ENCODE measurements at regions not wholly inside any gene's neighbourhood (a gene's known extent, or its start where the extent isn't known, plus 50 kb on each side); places are given as distances from the start of the nearest gene placed in this dataset.
"Not testable (repeated sequence)": the region's sequence is repeated elsewhere in the genome, so short reads cannot be mapped to it uniquely, and the experiment has no call there.

DNA sequence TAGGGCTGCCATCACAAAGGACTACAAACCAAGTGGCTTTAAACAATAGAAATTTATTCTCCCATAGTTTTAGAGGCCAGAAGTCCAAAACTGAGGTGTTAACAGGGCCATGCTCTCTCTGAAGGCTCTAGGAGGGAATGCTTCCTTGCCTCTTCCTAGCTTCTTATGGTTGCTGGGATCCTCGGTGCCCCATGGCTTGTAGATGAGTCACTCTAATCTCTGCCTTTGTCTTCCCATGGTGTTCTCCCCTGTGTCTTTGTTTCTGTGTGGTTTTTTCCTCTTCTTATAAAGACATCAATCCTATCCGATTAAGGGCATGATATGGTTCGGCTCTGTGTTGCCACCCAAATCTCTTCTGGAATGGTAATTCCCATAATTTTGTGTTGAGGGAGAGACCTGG, 178.8 kb upstream of the NREP start:
- no peak for DNase-seq

DNA sequence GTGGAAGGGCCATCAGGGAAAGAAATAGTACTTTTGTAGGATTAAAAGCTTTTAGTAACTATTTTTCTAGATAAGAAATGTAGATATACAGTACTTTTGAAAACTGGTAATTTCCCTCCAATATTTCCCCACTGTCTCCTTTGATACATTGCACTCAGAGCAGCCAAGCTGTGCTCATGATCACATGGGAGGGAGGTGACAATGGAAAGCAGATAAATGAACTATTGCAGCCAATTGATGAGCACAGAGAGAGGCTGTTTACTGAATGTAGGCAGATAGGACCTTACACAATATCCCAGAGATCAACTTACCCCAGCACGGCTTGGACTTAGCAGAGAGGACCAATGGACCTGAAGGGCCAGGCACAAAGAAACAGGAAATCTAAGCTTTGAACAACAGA, 178.0 kb upstream of the NREP start:
- no peak for DNase-seq

DNA sequence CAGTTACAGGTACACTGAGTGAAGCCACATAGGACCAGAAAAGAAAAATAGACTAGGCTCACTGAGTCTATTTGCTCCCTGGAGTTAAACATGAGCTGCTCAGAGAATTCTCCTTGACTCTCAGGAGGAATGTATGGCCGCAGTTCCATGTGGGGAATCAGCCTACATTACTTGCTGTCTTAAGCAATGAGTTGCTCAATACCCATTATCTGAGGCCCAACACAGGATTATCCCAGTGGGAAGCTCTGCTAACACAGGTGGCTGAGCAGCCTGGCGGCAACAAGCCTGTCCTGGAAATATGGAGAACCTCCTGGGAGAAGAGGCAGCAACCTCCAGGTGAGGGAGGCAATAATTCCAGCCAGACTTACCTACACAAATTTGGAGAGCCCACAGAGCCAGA, 177.5 kb upstream of the NREP start:
- no peak for DNase-seq

DNA sequence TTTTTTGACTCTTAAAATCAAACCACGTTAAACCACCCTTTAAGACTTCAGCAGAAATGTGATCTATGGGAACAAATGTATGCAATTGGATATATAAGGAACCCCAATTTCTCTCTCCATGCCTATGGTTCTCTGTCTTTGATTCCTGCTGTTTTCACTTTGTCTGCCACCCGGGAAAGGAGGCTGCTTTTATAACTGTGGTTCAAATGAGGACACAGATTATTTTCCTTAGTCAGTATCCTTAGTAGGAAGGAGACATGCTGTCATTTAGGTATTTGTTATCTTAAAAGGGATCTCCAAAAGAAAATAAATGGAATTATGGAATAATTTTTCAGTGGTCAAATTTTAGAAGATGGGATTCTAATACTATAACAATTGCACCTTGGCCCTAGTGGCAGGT, 176.1 kb upstream of the NREP start:
- no peak for DNase-seq

DNA sequence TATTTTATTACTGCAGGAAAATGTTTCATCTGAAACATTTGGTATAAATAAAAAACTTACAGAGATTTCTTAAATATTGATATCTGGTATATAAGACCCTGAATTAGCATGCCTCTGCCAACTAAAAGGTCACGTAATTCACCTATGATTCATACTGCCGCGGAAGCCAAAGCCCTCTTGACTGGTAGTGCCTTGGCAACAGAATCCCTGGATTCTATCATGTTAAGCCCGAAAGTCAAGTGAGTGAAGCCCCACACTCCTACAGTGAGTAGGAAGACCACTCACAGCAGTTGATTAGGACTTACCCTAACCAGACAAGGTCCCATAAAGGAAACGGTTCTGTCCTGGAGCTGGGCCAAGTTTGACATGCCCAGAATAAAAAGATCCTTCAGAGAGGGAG, 175.6 kb upstream of the NREP start:
- DNase-seq: no peak

DNA sequence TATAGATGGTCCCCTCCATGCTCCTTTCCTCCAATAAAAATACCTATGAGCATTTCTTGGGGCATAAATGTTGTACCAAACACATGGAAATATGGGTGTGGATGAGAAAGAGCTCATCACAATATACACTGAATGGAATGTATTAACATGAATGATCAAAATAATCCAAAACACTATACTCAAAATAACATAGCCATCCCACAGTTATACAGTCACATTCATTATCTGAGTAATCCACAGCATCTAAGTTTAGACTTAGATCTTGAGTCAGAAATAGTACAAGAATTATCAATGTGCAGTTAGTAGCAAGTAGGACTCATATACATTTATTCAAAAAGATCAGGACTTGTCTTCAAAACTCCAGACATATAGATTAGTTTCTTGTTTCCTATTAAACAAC, 175.2 kb upstream of the NREP start:
- DNase-seq: no peak

DNA sequence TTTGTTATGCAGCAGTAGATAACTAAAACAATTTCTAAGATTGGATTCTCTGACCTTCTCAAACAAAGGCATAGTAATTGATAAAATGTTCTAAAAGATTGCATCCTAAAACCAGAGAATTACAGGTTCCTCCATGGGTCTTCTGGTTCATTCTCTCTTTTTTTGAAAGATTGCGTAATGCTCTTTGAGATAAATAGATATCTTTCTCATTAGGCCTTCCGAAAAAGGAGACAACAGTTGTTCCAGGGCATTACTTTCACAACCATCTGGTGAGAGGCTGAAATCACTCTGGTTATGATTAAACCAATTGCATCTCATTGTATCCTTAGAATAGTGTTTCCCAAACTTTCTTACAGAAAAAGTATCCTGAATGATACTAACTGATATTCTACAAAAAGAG, 174.7 kb upstream of the NREP start:
- no peak for DNase-seq

DNA sequence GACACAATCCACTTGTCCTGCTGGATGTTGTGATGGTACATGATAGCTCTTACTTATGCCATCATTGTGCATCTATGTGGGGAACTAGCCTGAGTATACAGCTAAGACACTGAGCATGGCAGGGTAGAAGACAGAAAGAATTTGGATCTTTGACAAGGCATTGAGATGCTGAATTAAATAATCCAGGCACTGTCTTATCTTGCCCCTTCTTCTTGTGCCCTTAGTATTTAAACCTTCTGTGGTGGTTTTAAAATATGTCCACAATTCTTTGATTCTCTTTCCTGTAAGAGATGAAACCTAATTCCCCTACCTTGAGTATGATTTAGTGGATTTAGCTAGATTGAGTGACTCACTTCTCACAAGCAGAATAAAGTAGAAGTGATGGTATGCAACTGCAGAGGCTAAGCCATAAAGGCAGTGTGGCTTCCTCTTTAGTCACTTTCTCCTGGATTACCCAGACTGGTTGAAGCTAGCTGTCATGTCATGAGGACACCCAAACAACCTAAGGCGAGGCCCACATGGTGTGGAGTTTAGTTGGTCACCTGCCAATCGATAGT, 174.0 kb upstream of the NREP start:
- DNase-seq: no peak

DNA sequence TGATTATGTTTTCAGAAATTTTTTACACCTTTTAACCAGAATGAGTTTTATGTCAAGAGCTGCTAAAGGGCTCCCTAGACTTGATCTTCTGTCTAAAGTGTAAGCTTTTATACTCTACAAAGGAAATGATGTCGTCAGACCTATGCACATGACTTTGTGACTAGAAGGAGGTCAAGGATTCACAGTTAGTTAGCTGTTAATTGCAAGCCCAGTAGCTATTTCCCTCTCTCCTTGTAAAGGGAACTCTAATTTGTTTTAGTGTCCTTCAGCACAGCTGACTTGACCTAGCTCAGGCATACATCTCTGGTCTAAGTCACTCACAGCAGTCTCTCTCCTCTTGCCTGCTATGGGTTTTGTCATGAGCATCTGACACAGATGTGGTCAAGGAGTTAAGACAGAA, 173.5 kb upstream of the NREP start:
- DNase-seq: no peak

DNA sequence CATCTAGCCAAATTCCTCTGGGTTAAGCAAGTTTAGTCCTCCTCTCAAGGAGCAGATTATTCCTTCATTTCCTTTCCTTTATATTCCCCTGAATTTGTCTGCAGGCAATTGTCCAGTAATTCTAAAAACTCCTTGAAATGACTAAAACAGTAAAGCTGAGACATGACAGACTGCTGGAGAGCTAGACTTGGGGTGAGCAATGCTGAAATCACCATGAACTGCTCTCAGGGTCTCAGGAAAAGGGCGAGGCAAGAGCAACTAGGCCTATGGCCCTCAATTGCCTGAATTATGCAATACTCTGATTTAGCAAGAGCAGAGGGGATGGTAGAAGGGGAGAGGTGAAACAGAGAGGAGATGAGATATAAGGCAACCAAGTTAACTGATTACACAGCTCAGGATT, 172.9 kb upstream of the NREP start:
- DNase-seq: no peak

DNA sequence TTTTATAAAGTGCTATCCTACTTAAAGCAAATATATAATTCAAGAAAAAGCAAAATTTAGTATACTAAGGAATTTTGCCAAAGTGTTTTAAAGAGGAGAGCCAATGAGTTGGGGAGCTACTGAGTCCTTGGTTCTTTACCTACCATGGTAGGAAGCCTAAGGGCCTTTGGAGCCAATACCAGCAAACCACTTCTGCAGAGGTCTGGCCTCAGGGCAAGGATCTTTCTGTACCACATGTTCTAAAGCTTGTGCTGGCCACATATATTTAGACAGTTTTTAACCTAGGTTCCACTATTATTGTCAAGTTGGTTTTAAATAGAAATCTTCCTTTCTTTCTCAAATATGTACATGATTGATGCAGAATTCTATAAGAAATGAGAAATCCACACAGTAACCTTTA, 172.3 kb upstream of the NREP start:
- no peak for DNase-seq

DNA sequence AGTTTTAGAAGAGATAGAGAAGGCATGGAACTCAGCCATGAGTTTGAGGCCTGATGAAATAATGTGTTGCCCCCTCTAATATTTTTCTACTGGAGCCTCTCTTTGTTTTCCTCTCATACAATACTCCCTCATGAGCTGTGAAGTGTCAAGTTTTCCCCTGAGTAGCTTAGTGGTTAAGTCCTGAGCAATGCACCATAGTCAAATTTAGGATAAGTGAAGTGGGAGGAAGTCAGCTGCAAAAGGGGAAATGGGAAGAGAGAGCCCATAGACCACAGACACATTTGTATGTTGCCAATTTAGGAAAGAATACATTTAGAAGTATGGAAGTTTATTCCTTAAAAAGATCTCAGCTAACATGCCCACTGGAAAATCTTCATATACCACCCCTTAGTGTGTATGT, 171.5 kb upstream of the NREP start:
- no peak for DNase-seq

DNA sequence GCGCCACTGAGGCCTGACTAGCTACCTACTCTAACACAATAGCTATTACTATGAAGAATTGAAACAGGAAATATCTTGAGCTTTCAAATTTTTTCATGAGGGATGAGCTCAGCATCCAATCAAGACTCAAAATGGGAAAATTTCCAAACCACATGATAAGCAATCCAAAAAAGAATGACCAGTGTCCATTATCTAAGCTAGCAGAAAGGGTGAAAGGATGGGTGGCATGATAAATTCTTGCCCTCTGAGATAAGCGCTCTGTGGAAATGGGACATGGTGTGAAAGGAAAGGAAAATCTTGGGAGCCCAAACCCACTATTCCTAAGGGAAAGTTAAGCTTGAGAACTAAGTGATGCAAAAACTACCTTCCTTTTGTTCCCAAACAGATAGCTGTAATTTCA, 170.2 kb upstream of the NREP start:
- DNase-seq: no peak

DNA sequence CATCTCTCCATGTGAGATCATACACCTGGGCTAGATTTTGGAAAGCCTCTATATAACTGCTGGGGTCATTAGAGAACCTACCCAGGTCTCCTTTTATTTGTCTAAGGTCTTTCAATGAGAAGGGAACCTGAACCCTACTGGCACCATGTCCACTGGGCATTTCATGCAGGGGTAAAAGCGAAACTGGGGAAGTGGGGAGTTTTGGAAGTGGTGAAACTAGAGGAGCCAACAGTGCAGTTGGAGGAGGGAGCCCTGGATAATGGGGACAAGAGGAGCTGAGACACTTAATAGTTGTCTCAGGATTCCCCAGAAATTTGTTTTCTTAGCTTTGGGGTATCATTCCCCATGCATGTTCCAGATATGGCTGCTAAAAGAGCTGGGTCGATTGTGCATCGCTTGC, 169.0 kb upstream of the NREP start:
- no peak for DNase-seq

DNA sequence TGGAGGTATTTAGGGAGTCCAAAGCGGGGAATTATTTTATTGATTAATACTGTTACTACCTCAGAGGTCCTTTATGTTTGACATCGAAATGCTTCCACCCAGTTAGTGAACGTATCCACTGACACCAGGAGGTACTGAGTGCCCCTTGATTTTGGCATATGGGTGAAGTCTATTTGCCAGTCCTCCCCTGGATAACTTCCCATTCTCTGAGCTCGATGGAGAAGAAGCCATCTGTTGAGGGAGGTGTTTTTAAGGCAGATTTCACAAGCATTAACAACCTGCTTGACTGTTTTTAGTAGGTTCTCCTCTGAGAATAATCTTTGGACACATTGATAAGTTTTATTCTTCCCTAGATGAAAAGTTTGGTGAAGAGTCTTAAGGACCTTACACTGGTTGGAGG, 165.3 kb upstream of the NREP start:
- DNase-seq: no peak

DNA sequence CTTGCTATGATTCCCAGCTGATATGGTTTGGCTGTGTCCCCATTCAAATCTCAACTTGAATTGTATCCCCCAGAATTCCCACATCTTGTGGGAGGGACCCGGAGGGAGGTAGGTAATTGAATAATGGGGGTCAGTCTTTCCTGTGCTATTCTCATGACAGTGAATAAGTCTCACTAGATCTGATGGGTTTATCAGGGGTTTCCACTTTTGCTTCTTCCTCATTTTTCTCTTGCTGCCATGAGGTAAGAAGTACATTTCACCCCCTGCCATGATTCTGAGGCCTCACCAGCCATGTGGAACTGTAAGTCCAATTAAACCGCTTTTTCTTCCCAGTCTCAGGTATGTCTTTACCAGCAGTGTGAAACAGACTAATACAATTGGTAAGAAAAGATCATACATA, 164.7 kb upstream of the NREP start:
- DNase-seq: not testable (repeated sequence)

DNA sequence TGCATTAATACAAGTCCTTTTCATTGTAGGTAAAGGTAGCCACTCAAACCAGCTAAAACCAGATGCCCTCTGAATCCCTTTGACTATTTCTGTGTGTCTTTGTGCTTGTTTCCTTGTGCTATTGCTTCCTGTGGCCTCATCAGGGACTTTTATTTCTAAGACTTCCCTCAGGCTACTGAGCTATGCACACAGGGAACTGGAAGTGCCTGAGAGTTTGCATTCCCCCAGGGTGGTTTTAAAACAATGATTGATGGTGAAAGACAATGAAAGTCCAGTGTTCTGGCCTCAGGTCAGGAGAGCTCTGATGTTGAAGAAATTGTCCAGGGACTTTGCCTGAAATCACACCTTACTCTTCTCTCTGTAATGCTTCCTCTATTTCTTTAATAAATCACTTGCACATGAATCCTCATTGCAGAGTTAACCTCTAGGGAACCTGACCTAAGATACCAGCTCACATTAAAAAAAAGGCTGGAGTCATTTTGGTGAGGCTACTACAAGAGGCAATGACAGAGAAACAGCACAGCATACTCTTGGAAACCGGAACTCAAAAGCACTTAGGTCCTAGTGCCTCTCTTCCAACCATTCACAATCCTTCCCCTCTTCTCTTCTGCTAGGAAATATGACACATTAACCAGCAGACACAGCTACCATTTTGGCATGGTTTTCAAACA, 158.1 kb upstream of the NREP start:
- DNase-seq: no peak

DNA sequence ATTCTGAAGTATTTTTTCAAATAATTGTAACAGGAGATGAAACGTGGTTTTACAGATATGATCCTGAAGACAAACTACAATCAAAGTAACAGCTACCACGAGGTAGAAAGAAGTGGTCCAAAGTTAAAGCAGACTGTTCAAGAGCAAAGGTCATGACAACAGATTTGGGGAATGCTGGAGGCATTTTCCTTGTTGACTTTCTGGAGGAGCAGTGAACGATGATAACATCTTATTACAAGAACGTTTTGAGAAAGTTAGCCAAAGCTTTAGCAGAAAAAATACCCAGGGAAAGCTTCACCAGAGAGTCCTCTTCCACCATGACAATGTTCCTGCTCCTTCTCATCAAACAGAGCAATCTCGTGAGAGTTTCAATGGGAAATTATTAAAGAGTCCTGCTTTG, 145.4 kb upstream of the NREP start:
- DNase-seq: no peak

DNA sequence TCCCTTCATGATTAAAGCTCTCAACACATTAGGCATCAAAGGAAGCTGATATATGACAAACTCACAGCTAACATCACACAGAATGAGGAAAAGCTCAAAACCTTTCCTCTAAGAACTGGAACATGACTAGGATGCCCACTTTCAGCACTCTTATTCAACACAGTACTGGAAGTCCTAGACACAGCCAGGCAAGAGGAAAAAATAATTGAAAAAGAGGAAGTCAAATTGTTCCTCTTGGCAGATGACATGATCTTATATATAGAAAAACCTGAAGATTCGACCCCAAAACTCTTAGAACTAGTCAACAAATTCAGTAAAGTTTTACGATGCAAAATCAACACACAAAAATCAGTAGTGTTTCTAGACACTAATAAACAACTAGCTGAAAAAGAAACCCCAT, 144.3 kb upstream of the NREP start:
- DNase-seq: no peak

DNA sequence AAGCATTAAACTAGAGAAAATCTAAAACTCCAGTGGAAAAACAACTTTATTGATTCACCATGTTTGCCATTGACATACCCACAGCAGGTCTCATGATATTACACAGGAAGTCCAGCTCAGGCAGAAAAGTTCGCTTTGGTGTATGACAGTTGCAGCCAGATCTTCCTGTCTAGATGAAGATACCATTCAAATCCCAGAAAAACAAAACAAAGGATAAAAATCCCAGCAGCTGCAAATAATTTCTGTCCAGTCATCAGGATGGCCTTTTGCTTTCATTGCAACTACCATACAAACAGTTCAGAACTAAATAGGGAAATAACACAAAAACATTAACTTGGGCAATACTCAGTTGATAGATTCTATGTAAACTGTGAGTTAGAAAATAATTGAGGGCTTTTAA, 136.0 kb upstream of the NREP start:
- no peak for DNase-seq

DNA sequence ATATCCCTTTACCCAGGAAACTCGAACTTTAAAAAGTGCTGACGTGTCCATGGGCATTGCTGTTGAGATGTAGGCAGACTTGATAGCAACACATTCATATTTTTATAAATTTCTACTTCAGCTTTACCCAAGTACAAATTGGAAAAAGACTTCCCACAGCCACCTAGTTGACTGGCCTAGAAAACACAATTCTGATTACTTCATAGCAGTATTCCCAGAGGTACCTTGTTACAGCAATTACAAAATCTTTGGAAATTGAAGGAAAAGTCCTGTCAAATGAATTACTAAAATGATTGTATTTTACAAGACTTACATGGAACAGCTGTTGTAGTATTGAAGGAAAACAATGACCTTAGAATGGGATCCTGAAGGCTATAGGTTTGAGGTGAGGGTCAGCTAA, 130.7 kb upstream of the NREP start:
- no peak for DNase-seq

DNA sequence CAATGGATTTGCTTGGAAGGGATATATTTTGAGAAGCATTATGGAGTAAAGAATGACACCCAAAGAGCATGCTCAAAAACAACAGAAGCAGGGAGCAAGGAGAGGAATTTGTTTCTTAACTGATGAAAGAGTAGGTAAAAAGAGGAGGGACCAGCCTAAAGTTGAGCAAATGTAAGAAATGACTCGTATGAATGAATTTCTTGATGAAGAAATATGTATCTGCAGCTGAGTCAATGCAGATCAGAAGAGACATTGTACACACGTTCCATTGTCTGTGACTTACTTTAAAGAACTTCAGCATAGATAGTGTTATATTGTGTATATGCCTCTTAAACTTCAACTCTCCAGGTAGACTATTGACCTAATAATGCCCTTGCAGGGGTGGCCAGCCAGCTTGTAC, 112.7 kb upstream of the NREP start:
- DNase-seq: no peak

DNA sequence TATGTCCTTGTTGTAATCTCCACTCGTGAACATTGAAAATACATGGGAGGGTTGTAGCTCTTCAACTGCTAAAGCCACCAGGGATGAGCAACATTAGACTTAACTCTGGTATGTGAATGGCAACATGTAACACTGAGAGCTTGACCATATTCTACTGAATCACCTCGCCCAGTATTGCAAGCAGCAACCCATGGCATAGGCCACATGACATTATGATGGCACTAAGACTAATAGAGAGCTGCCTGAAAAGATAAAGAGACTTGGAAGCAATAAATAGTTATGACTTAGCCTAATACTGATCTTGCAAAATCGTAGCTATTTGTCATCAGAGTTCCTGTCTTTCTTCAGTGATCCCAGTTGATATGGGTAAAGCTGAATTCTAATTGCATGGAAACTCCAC, 108.4 kb upstream of the NREP start:
- no peak for DNase-seq

DNA sequence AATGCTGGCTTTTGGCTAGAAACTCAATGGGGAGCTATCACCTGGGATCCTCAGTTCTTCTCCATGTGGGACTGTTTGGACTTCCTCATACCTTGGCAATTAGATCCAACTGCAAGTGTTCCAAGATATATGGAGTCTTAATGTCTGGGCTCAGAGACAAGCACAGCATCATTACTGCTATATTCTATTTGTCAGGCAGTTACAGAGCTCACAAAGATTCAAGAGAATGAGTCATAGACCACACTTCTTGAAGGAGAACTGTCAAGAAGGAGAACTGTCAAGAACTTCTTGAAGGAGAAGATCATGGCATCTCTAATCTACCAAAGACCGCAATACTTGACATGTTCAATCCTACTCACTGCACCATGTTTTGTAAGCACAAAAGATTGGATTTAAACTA, 106.8 kb upstream of the NREP start:
- no peak for DNase-seq

DNA sequence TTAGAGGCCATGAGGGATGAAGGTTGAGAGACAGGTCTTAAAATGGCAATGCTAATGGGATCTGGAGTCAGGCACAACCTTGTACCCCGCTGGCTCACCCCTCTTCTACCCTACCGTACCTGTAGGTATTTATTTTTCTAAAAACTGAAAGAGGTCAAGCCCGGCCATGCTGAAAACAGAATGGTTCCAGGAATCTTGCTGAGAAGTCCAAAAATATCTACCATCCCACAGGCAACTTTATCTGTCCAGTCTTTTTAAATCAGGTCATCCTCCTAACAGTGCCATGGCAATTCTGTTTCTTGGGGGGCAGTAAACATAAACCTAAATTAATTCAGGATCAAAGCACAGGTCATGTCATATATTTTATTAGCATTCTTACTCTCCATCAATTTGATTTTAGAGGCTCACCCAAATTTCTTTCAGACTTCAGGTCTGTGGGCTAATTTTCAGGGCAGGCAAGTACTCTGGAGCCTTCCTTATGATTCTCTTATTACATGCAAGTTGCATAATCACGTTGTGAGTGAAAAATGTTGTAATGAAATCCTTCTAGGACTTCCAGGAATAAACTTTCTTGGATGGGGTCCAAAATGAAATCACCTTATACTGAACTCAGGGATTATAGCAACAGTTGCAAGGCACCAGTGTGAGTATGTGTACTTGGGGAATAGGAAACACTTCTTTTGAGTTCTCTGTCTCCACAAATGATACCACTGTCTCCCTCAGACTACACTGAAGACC, 102.7 kb upstream of the NREP start:
- no peak for DNase-seq
